Ishikawa (cell line): ENCODE measurements at regions not wholly inside any gene's neighbourhood (a gene's known extent, or its start where the extent isn't known, plus 50 kb on each side); places are given as distances from the start of the nearest gene placed in this dataset.

ENCODE experiments used
- CREB1 ChIP-seq: IDR thresholded peaks from 2 replicates; pipeline ENCODE4 v1.6.1; 2012; ENCODE audit warnings: low read depth
- EGR1 ChIP-seq: IDR thresholded peaks from 2 replicates; pipeline ENCODE4 v1.6.1; 2012
- EP300 ChIP-seq: IDR thresholded peaks from 2 replicates; pipeline ENCODE4 v1.6.1; 2012; ENCODE audit warnings: borderline replicate concordance
- FOXM1 ChIP-seq: IDR thresholded peaks from 2 replicates; pipeline ENCODE4 v1.6.1; 2012; ENCODE audit warnings: low read depth, borderline replicate concordance
- RAD21 ChIP-seq: IDR thresholded peaks from 2 replicates; pipeline ENCODE4 v1.6.1; 2012; ENCODE audit warnings: low read depth
- TAF1 ChIP-seq: IDR thresholded peaks from 2 replicates; pipeline ENCODE4 v1.6.1; 2012; ENCODE audit warnings: low read depth, mild to moderate bottlenecking
- USF1 ChIP-seq: IDR thresholded peaks from 2 replicates; pipeline ENCODE4 v1.6.1; 2012
- TF ChIP-seq, protein P1 (sequence below): IDR thresholded peaks from 2 replicates; pipeline ENCODE4 v1.6.1; 2012
- TF ChIP-seq, protein P2 (sequence below): IDR thresholded peaks from 2 replicates; pipeline ENCODE4 v1.6.1; 2012; ENCODE audit warnings: low read depth, mild to moderate bottlenecking

GRCh38 chr4:123557857-123558536 lies 161.4 kb downstream of the SPRY1 start:
- TF ChIP-seq, protein P1, sequence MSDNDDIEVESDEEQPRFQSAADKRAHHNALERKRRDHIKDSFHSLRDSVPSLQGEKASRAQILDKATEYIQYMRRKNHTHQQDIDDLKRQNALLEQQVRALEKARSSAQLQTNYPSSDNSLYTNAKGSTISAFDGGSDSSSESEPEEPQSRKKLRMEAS: no peak
- TF ChIP-seq CREB1 (no peak), FOXM1 (no peak), USF1 (no peak), EP300 (no peak), TAF1 (no peak), EGR1 (no peak), RAD21 (no peak)
- TF ChIP-seq, protein P2, sequence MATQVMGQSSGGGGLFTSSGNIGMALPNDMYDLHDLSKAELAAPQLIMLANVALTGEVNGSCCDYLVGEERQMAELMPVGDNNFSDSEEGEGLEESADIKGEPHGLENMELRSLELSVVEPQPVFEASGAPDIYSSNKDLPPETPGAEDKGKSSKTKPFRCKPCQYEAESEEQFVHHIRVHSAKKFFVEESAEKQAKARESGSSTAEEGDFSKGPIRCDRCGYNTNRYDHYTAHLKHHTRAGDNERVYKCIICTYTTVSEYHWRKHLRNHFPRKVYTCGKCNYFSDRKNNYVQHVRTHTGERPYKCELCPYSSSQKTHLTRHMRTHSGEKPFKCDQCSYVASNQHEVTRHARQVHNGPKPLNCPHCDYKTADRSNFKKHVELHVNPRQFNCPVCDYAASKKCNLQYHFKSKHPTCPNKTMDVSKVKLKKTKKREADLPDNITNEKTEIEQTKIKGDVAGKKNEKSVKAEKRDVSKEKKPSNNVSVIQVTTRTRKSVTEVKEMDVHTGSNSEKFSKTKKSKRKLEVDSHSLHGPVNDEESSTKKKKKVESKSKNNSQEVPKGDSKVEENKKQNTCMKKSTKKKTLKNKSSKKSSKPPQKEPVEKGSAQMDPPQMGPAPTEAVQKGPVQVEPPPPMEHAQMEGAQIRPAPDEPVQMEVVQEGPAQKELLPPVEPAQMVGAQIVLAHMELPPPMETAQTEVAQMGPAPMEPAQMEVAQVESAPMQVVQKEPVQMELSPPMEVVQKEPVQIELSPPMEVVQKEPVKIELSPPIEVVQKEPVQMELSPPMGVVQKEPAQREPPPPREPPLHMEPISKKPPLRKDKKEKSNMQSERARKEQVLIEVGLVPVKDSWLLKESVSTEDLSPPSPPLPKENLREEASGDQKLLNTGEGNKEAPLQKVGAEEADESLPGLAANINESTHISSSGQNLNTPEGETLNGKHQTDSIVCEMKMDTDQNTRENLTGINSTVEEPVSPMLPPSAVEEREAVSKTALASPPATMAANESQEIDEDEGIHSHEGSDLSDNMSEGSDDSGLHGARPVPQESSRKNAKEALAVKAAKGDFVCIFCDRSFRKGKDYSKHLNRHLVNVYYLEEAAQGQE: no peak
